Pancreas (tissue), 10 donors: ENCODE measurements at regions not wholly inside any gene's neighbourhood (a gene's known extent, or its start where the extent isn't known, plus 50 kb on each side); places are given as distances from the start of the nearest gene placed in this dataset.

ENCODE experiments used
- ATAC-seq, 4 donors: fragments of 200-7000 bp; cut with Tn5 transposase; one replicate each; pipeline versions ENCODE4 v1.8.0 to v1.9.1; 2020; ENCODE audit warnings: mild to moderate bottlenecking in 4 of 4, moderate library complexity in 4 of 4
- DNase-seq, 6 donors: peaks; one replicate each; pipeline ENCODE4 v3.0.0-alpha.2; 2020
- FAIRE-seq: peaks from 2 replicates; lab custom pipeline; 2012; peaks lifted over from hg19 to GRCh38; lab: Jason Lieb, UNC
- H3K27ac ChIP-seq, 4 donors: fragments of 200-600 bp; sonication (generic); 1 replicate in 3 of 4; 2 replicates in 1 of 4; pipeline versions ENCODE4 v1.5.0 to v1.8.0; 2020
- H3K27me3 ChIP-seq, 4 donors: fragments of 200-600 bp; one replicate each; pipeline ENCODE4 v1.8.0; 2021
- H3K36me3 ChIP-seq, 3 donors: fragments of 200-600 bp; sonication (generic) in 1 of 3; one replicate each; pipeline versions ENCODE4 v1.5.0 to v1.8.0; 2020 to 2021
- H3K4me1 ChIP-seq, 3 donors: fragments of 200-600 bp; one replicate each; pipeline ENCODE4 v1.8.0; 2021
- H3K4me3 ChIP-seq, 4 donors: fragments of 200-600 bp; sonication (generic) in 2 of 4; one replicate each; pipeline versions ENCODE4 v1.5.0 to v1.8.0; 2020 to 2021
- H3K9me3 ChIP-seq, 4 donors: fragments of 200-600 bp; one replicate each; pipeline ENCODE4 v1.8.0; 2021
- WGBS, 2 donors: extraction: QIAGEN DNeasy Blood & Tissue Kit; methylation state at CpG; one replicate each; pipeline ENCODE4 v1.1.7; 2013; 5-methylcytosine and 5-hydroxymethylcytosine counted together
- intact Hi-C, 3 donors: fragments of 100-400 bp; cut with DNase I; formaldehyde crosslinking; loops; one replicate each; pipeline versions ENCODE4 v1.11.1 to v1.14.2; 2022
- TF ChIP-seq, protein P1 (sequence below), 4 donors: fragments of 200-600 bp; sonication (generic) in 3 of 4; IDR thresholded peaks; one replicate each; pipeline versions ENCODE4 v1.5.0 to v1.8.0; 2021; ENCODE audit warnings: antibody characterized with exemption in 4 of 4
- donor health status: healthy with polysubstance abuse.
- donor health status: DM: no; HTN: no; CAD: no; lungs with moderate emphysema.
- donor health status: DM: no; HTN: no; CAD: no.
- donor health status: control.
- donor health status: control.
- donor health status: Bipolar disorder and iron deficiency.
- donor health status: DM: yes; HTN: yes; CAD: no.
- donor health status: DM: no; HTN: no; CAD: no.
- donor health status: DM: no; HTN: no; CAD: no.
- donor health status: DM: yes; HTN: yes; CAD: no.

DNA sequence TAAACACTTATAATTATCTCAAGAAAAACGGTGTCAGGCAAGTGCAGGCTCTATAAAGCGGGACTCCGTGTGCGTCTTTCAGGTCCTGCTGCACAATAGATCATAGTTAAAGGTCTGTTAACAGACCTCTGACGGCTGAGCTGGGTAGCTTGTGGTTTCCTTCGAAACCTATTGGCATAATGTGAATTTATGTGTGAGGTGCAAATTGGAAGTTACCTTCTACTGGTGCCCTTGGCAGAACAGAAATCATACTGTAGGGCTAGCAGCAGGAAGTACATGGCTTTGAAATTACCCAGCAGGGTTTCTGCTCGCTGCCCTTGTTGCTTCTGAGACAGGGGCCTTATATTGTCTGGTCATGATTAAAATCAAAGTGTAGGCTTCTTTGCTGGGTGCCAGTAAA lies 216.4 kb upstream of the HAND2 start:
- DNase-seq (no peak), ATAC-seq (no peak), FAIRE-seq (no peak)
- no peaks in the 10 kb centered on the region for H3K27me3 ChIP-seq
- no peaks in the 10 kb centered on the region for H3K9me3 ChIP-seq
- WGBS, 2 donors = 74 to 80% methylated on average over 7 of the region's 7 CpGs
- intact Hi-C loops = loop anchor here in 1 of 3 donors (10.0 kb wide), 1 partner anchor 242 kb away; no protein-coding TSS in a partner anchor
- TF ChIP-seq, protein P1, sequence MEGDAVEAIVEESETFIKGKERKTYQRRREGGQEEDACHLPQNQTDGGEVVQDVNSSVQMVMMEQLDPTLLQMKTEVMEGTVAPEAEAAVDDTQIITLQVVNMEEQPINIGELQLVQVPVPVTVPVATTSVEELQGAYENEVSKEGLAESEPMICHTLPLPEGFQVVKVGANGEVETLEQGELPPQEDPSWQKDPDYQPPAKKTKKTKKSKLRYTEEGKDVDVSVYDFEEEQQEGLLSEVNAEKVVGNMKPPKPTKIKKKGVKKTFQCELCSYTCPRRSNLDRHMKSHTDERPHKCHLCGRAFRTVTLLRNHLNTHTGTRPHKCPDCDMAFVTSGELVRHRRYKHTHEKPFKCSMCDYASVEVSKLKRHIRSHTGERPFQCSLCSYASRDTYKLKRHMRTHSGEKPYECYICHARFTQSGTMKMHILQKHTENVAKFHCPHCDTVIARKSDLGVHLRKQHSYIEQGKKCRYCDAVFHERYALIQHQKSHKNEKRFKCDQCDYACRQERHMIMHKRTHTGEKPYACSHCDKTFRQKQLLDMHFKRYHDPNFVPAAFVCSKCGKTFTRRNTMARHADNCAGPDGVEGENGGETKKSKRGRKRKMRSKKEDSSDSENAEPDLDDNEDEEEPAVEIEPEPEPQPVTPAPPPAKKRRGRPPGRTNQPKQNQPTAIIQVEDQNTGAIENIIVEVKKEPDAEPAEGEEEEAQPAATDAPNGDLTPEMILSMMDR (IDR thresholded peaks at IDR 0.05) = no peak
- no peaks in the 10 kb centered on the region for H3K36me3 ChIP-seq
- H3K4me1 ChIP-seq = no peaks in the 10 kb centered on the region
- no peak overlapping the region for H3K27ac ChIP-seq
- H3K4me3 ChIP-seq = no peak overlapping the region

DNA sequence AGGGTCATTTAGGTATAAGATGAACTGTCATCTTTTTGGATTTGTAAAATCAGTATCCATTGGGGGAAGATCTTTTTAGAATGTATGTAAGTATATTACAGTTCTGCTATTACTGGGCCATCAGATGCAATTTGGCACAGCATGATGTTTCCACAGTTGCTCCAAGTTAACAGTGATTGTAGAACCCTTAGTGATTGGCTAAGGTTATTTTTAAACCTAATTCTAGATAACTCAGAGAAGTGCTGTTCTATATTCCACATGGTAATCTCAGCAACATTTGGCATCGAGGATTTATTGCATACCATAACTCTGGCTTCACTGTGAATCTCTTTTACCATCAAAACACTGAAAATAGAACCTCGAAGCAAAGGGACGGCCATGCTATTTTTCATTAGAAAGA lies 215.7 kb upstream of the HAND2 start:
- no peaks in the 10 kb centered on the region for H3K9me3 ChIP-seq
- H3K36me3 ChIP-seq = no peaks in the 10 kb centered on the region
- no peak for DNase-seq
- FAIRE-seq = no peak
- H3K27me3 ChIP-seq = no peaks in the 10 kb centered on the region
- TF ChIP-seq, protein P1 (IDR thresholded peaks at IDR 0.05) = no peak
- no peak for ATAC-seq
- 70 to 78% methylated on average over 3 of the region's 3 CpGs for WGBS, 2 donors
- intact Hi-C loops = loop anchor here in 1 of 3 donors (10.0 kb wide), 1 partner anchor 241 kb away; no protein-coding TSS in a partner anchor
- no peaks in the 10 kb centered on the region for H3K4me1 ChIP-seq
- H3K27ac ChIP-seq = no peak overlapping the region
- no peak overlapping the region for H3K4me3 ChIP-seq

DNA sequence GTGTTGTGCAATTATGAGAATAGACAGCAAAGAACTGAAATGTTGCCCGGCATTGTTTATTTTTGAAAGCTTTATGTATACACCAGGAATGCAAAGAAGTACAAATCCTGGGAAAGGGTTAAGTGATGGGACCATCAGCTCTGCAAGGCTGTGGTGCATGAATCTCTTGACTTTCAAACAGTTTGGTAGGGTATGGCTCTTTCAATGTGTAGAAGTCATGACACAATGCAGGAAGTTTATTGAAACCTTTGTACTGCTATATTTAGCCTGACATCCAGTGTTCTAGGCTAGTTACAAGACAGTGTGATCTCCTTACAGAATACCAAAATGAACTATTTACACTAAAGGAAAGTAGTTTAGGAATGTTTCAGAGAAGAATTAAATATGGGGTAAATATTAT lies 206.8 kb upstream of the HAND2 start:
- FAIRE-seq = no peak
- no peaks in the 10 kb centered on the region for H3K36me3 ChIP-seq
- H3K4me3 ChIP-seq = no peak overlapping the region
- ATAC-seq = no peak
- H3K27me3 ChIP-seq = no peaks in the 10 kb centered on the region
- H3K4me1 ChIP-seq = no peaks in the 10 kb centered on the region
- no peak overlapping the region for H3K27ac ChIP-seq
- 75 to 85% methylated on average over 1 of the region's 1 CpG for WGBS, 2 donors
- intact Hi-C loops = no loop called here
- no peak for DNase-seq
- TF ChIP-seq, protein P1 (IDR thresholded peaks at IDR 0.05) = no peak
- no peaks in the 10 kb centered on the region for H3K9me3 ChIP-seq

DNA sequence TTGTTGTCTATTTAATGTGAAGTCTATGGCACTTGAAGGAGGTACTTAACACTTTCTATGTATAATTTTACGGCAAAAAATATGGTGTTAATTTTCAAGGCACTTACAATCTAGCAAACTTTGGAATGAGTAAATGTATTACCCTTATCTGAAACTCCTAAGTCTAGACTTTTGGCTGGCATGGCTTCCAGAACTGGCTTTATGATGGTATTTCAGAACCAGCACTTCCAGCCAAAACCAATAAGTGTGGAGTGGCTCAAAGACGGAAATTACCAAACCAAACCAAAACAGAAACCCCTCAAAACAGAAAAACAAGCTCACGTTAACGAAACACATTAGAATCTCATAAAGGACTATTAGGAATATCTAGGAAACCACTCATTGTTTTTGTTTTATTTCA lies 205.6 kb upstream of the HAND2 start:
- no peaks in the 10 kb centered on the region for H3K9me3 ChIP-seq
- ATAC-seq (peak in 1 of 4 donors; percentile 37), FAIRE-seq (no peak), DNase-seq (no peak)
- H3K27me3 ChIP-seq = no peaks in the 10 kb centered on the region
- TF ChIP-seq, protein P1 (IDR thresholded peaks at IDR 0.05) = no peak
- 52 to 53% methylated on average over 4 of the region's 4 CpGs for WGBS, 2 donors
- intact Hi-C loops = no loop called here
- no peaks in the 10 kb centered on the region for H3K4me1 ChIP-seq
- no peaks in the 10 kb centered on the region for H3K36me3 ChIP-seq
- no peak overlapping the region for H3K27ac ChIP-seq
- H3K4me3 ChIP-seq = no peak overlapping the region

DNA sequence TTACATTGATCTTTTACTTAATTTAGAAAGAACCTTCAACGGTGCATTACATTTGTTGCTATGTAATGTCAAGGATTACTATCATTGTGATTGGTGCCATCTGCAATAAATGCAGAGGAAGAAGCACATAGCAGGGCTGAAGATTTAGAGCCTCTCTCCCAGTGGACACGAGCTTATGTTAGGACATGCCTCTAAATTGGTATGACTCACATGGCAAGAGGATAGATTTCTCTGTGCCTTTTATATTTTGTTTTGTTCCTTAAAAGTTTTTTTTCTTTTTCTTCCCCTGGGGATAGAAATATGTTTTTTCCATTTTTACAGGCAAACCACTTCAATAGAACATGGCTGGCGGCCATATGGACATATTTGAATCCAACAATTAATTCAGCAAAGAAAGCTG lies 205.0 kb upstream of the HAND2 start:
- no peaks in the 10 kb centered on the region for H3K9me3 ChIP-seq
- TF ChIP-seq, protein P1 (IDR thresholded peaks at IDR 0.05) = no peak
- no peaks in the 10 kb centered on the region for H3K27me3 ChIP-seq
- H3K4me3 ChIP-seq = no peak overlapping the region
- FAIRE-seq (no peak), ATAC-seq (no peak), DNase-seq (no peak)
- H3K27ac ChIP-seq = no peak overlapping the region
- no peaks in the 10 kb centered on the region for H3K4me1 ChIP-seq
- 84 to 89% methylated on average over 3 of the region's 3 CpGs for WGBS, 2 donors
- no peaks in the 10 kb centered on the region for H3K36me3 ChIP-seq
- intact Hi-C loops = no loop called here
